Right hindlimb (tissue), 1 donor: ENCODE measurements at regions not wholly inside any gene's neighbourhood (a gene's known extent, or its start where the extent isn't known, plus 50 kb on each side); places are given as distances from the start of the nearest gene placed in this dataset.
A peak's percentile ranks its signal among the peaks of the same experiment; 100 is the strongest.
"Not testable (repeated sequence)": the region's sequence is repeated elsewhere in the genome, so short reads cannot be mapped to it uniquely, and the experiment has no call there.

Source experiments
- DNase-seq: peaks from one replicate; pipeline ENCODE4 v3.0.0-alpha.2; 2018

DNA sequence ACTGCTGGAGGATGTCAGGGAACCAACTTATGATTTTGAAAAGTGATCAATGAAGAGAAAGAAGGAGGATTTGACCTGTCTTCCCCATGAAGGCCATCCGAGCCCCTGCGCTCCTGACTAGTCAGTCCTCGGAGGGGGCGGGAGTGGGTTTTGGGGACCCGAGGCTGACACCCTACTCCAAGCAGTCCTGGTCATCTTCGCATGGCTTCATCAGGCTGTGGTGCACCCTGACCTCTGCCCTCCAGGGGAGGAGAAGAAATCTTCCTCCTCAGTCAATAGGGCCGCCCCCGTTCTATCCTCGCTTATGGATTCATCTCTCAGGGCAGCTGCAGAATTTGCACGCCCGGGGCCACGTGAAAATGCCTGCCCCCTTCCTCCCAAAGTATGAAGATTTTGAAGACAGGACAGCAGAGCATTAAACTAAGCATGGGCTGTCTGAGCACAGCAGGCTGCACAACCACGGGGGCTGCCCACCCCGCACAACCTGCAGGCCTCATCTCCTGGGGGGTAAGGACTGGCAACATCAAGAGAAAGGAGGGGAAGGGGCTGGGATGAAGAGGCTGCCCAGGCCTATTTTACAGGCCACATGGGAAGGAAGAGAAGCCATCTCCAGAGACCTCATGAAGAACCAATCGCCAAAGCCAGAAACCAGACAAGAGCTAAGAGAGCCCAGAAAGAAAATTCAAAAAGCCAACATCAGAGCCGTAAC, 138.1 kb upstream of the PHACTR3 start:
- DNase-seq, result no peak

- DNase-seq, result no peak
Measured at GRCh38 chr20:59468831-59469230, 135.5 kb upstream of the PHACTR3 start.

DNA sequence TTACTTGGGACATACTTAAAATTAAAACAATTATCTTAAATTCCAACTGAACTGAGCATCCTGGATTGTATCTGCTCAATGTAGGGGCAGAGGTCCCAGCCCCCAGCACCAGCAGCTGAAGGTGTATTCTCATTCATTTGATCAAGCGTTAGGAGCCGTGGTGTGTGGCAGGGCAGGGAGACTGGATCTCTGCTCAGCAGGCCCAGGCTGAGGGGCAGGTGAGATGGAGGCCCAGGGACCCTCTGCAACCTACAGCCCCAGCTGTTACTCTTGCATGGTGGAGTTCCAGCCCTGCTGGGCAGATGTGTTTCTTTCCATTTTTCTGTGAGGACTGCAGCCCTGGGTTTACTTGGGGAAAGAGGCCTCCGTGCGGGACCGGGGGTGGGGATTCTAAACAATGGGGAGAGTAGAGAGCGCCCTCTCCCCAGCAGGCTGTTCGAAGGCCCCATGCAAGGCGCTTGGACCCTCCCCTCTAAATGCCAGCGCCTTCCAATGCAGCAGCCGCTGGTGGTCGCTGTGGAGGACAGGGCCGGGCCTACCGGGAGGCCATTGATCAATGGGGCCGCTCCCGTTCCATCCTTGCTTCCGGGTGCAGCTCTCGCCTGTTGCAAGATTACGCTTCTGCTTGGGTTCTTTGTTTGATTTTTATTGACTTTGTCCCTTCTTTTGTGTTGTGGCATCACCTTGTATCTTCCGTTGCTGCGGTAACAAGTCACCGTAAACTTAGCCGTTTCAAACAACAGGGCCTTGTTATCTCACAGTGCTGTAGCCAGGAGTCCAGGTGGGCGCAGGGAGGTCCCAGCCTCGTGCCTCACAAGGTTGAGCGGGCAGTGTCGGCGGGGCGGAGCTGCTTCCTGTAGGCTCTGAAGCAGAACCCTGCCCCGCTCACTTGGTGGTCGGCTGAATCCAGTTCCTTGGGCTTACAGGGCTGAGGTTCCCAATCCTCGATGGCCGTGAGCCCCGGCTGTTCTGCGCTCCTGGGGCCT, 134.8 kb upstream of the PHACTR3 start:
- no peak for DNase-seq

DNA sequence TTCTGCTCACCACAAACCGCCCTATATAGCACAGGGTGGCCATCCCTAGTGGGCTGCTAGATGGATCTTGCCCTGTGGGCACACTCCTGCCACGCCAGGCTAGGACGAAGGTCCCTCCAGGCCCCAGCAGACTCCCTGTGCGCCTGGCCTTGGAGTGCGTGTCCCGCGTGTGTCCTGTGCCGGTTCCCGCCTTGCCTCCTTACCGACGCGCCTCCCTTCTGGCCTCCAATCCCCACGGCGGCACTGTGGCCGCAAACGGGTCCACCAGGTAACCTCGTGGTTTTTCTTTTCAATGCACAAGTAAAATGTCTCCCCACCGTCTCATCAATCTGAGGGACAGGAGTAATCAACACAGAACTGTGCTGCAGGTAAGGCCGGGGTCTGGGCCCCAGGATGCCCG, 133.8 kb upstream of the PHACTR3 start:
- no peak for DNase-seq

DNA sequence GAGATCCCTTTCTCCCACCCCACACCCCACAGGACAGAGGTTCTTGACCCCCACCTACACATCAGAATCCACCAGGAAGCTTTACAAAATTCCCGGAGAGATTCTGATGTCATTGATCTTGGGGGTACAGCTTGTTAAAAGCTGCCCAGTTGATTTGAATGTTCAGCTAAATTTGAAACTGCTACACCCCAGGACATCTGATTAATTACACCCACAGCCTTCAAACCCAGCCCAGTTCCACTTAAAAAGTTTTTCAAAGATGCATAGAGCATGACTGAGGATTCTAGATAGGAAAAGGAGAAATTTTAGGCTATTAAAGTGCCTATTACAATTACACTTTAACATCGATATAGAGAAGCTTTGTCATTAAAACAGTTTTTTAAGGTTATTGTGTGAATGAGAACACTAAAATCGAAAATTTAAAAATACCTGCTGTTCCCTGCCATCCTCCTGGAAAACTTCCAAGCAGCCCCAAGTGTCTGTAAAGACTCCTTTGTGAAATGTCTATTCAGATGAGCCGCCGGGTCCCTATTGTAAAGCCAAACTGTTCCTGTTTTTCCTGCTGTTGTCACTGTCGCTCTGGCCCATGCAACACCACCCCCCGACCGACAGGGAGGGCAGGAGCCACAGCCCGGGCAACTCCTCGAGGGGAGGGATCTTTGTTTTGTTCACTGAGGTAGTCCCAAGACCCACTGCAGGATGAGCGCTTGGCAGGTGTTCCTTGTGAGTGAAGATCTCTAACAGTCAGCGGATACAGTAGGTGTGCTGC, 132.5 kb upstream of the PHACTR3 start:
- DNase-seq, result no peak

DNA sequence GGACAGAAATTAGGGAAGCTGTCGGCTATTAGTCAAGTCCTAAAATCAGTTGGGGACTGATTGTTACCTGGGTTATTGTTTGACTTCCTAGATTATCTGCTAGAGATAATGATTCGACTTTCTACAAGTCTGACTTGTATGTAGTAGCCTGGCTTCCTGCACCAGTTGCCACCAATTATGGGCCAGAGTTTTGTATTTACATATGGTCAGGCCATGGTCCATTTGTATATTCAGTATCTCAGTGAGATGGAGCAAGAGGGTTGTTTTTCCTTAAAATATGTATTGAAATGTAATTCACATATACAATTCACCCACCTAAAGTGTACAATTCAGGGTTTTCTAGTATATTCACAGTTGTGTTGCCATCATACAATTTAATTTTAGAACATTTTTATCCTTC, 130.6 kb upstream of the PHACTR3 start:
- DNase-seq, result no peak

DNA sequence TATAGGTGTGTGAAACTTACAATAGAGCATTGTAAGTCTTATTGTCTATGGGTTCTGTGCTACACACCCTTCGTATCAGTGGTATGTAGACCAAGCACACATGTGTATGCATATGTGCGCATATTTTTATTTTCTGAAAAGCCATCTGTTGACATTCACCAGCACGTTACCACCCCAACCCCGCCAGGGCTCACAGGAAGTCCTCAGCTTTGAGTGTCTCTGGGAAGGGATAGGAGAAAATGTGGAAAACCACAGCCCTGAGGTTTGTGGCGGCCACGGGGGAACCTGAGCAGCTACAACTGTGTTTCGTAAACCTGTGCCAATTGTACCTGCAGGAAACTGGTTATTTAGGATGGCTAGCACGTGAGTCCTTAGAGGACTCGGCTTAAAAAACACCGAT, 123.3 kb upstream of the PHACTR3 start:
- no peak for DNase-seq

- no peak for DNase-seq
Measured at GRCh38 chr20:59481477-59482018, 122.8 kb upstream of the PHACTR3 start.

GRCh38 chr20:59482351-59483187, 121.8 kb upstream of the PHACTR3 start:
- DNase-seq, result no peak

GRCh38 chr20:59483481-59483880, 120.9 kb upstream of the PHACTR3 start:
- no peak for DNase-seq

GRCh38 chr20:59484228-59484627, 120.1 kb upstream of the PHACTR3 start:
- no peak for DNase-seq

DNA sequence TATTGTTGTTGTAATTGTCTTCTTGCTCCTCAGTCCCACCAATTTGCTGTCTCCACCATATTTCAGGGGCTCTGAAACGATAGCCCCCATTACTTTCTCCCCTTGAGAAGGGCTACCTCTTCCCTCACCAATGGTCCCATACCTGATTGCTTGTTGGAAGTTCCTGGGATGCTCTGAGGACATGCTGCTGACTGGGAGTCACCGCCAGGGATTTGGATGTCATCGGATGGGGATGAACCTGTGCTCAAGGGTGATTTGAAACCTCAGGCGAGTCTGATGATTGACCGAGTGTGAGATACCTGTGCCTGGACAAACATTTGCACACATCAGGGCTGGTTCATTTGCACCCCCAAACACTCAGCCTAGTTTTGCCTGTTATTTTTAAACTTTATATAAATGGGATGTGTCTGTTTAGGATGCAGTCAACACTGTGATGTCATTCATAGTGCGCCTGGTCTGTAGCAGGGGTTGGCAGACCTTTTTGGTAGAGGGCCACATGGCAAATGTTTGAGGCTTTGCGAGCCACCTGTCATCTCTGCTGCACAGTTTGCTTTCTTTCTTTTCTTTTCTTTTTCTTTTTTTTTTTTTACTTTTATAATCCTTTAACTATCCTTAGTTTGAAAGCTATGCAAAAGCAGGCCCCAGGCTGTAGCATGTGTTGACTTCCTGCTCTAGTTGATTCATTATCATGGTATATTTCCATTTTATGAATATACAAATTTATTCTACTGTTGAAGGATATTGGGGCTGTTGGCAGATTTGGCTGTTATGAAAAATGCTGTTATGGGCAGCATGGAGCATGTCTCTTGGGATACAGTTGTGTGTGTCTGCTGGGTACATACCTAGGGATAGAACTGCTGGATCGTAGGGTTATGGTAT, 118.5 kb upstream of the PHACTR3 start:
- DNase-seq, result peak; percentile 45

- DNase-seq, result peak; percentile 55
Measured at GRCh38 chr20:59488459-59488858, 115.9 kb upstream of the PHACTR3 start.

DNA sequence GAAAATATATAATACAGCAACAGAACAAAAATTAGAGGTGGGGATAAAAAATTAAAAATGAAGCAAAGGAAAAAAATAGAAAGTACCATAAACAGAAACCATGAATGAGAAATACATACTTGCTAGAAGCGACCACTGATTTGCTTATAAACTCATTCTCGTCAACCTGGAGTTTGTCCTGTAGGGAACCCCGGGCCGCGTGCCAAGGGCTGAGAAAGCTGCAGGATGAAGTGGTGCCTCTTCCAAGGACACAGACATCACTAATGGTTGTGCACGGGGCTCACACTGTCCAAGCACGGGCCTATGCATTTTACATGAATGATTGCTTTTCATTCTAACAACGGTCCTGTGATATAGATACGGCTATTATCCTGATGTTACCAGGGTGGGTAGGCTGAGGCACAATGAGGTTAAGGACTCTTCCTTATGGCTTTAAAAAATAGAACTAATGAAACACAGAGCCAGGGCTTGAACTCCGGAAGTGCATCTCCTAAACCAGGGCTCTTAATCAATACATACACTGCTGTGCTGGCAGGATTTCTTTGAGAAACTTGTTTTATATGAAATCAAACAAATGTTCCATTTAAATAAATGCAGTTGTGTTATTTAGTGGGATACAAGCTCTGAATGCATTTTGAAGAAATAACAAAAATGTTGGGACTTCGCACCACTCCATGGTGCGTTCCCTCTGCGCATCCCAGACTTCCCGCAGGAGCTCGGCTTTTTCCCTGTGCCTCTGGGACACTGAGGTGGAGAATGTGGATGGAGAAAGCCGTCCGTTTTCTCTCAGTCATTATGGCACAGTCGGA, 113.9 kb upstream of the PHACTR3 start:
- DNase-seq, result not testable (repeated sequence)

DNA sequence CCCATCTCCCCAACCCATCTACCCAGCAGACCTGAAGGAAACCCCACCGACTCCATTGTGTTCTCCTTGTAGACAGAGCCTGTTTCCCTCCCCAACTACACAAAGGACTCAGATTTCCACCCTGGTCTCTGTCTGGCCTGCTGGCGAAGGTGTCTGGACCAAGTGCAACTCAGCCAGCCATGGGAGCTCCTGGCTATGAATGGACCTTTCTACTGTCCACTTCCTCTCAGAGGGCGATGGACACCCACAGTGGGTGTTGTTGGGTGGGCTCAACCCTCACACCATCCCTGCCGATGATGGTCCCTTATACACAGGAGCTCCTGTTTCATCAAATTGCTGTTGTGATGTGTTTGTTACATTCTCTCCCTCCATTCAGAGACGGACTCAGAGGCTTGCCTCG, 112.5 kb upstream of the PHACTR3 start:
- DNase-seq, result no peak

GRCh38 chr20:59493926-59494325, 110.4 kb upstream of the PHACTR3 start:
- no peak for DNase-seq

DNA sequence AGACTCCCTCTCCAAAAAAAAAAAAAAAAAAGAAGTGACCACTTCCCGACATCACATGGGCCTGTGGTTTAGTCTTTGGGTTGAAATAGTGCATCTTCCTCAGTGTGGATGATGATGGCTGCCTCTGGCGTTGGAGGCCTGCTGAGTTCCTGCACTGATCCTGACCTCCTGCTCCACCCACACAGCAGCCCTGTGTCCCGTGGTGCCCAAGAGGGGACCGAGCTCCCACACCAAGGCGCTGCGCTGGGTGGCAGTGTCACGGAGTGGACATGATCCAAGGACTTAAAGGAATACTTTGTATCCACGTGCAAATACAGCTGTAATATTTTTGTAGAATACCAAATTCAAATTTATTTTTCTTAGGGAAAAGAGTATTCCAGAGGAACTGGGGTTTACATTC, 109.2 kb upstream of the PHACTR3 start:
- DNase-seq, result no peak

DNA sequence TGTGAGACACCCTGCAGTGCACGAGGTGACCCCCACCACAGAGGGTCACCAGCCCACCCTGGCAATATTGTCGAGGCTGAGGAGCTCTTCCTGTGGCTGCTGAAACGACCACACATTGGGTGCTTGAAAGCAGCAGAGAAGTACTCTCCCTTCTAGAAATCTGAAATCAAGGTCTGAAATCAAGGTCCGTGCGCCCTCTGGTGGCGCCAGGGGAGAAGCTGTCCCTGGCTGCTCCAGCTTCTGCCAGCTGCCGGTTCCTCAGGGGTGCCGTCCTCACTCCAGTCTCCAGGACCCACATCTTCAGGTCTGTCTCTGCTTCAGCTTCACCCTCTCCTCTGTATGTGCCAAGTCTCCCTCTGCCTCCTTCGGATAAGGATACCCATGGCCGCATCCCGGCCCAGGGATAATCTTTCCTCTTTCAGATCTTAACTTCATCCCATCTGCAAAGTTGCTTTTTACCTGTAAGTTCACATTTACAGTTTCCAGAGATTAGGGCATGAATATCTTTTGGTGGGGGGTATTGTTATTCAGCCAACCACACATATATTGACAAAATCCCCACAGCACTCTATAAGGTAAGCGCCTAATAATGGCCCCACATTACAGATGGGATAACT, 108.3 kb upstream of the PHACTR3 start:
- DNase-seq, result peak; percentile 85

GRCh38 chr20:59498291-59498690, 106.0 kb upstream of the PHACTR3 start:
- DNase-seq, result no peak

- no peak for DNase-seq
Measured at GRCh38 chr20:59499863-59500262, 104.5 kb upstream of the PHACTR3 start.
